OCI-LY3 (cell line): ENCODE measurements at regions not wholly inside any gene's neighbourhood (a gene's known extent, or its start where the extent isn't known, plus 50 kb on each side); places are given as distances from the start of the nearest gene placed in this dataset.

Experiments used
- EZH2phosphoT487 ChIP-seq: fragments of 200-600 bp; shearing (Covaris generic); IDR thresholded peaks from 2 replicates; pipeline ENCODE4 v1.6.1; 2018; ENCODE audit warnings: antibody characterized with exemption, mixed run types, low read depth
- TF ChIP-seq, protein P1 (sequence below): fragments of 200-600, 300-600 bp; sonication (generic); IDR thresholded peaks from 2 replicates; pipeline ENCODE4 v1.5.1; 2014; ENCODE audit warnings: antibody characterized with exemption, low read length, low read depth

DNA sequence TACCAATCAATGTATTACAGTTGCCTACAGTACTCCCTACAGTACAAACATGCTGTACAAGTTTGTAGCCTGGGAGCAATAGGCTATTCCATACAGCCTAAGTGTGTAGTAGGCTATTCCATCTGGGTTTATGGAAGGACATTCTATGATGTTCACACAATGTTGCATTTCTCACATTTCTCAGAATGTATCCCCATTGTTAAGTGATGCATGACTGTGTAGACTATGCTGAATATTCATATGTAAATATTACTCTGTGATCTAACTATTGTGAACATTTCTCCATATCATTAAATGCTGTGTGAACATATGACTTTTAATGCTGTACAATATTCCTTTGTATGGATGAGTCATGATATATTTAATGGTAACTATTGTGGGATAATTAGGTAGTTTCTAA, 139.2 kb upstream of the ADAMTS9 start:
- TF ChIP-seq, protein P1, sequence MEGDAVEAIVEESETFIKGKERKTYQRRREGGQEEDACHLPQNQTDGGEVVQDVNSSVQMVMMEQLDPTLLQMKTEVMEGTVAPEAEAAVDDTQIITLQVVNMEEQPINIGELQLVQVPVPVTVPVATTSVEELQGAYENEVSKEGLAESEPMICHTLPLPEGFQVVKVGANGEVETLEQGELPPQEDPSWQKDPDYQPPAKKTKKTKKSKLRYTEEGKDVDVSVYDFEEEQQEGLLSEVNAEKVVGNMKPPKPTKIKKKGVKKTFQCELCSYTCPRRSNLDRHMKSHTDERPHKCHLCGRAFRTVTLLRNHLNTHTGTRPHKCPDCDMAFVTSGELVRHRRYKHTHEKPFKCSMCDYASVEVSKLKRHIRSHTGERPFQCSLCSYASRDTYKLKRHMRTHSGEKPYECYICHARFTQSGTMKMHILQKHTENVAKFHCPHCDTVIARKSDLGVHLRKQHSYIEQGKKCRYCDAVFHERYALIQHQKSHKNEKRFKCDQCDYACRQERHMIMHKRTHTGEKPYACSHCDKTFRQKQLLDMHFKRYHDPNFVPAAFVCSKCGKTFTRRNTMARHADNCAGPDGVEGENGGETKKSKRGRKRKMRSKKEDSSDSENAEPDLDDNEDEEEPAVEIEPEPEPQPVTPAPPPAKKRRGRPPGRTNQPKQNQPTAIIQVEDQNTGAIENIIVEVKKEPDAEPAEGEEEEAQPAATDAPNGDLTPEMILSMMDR = no peak
- no peak for TF ChIP-seq EZH2phosphoT487
